HG03342 (cell line): ENCODE measurements at regions not wholly inside any gene's neighbourhood (a gene's known extent, or its start where the extent isn't known, plus 50 kb on each side); places are given as distances from the start of the nearest gene placed in this dataset.

Experiments used
- ATAC-seq: cut with Tn5 transposase; IDR thresholded peaks from one replicate; pipeline ENCODE4 v1.9.1; 2021; ENCODE audit warnings: mild to moderate bottlenecking, moderate library complexity; ENCODE audit not compliant: unreplicated experiment

- peak; percentile 85 for ATAC-seq
These were observed 55.0 kb upstream of the PRDM5 start for GRCh38 chr4:120977435-120977997.

- no peak for ATAC-seq
These were observed 50.7 kb upstream of the PRDM5 start for GRCh38 chr4:120973207-120973606.
